ENCODE measurements at regions not wholly inside any gene's neighbourhood (a gene's known extent, or its start where the extent isn't known, plus 50 kb on each side); places are given as distances from the start of the nearest gene placed in this dataset.

GRCh38 chr22:48807155-48807554 is 1020.5 kb downstream of the BRD1 start:
- H3K36me3 ChIP-seq (ENCODE audit: control insufficient read depth, insufficient read depth, low read length), result no peaks in the 10 kb centered on the region
- H3K27me3 ChIP-seq (ENCODE audit: control insufficient read depth, insufficient read depth, low read length), result no peaks in the 10 kb centered on the region; the same call in 1 of the 2 replicates
- BruUV-seq (replicated peaks), result no TSS peak
- H3K4me3 ChIP-seq (ENCODE audit: low read depth in 2 of 2, low read length in 2 of 2), result no peak overlapping the region
- no peaks in the 10 kb centered on the region for H3K9me3 ChIP-seq (ENCODE audit: control insufficient read depth, insufficient read depth, low read depth, low read length)
- ATAC-seq, result no peak
- H3K4me1 ChIP-seq (ENCODE audit: control insufficient read depth, insufficient read depth, low read length), result no peaks in the 10 kb centered on the region
- ChIA-PET CTCF (no interaction called here), POLR2A (no interaction called here)
- no peak overlapping the region for H3K27ac ChIP-seq (ENCODE audit: low read length)
- intact Hi-C loops (cut with micrococcal nuclease; ENCODE audit: unreplicated experiment) (no loop called here), in situ Hi-C loops (cut with HindIII; ENCODE audit: low pct_unique_long_range_greater_than_20kb, low sequenced_read_pairs) (no loop called here)
- no peak for DNase-seq (ENCODE audit: low read depth, low spot score)
- no peak for TF ChIP-seq POLR2AphosphoS5 (IDR thresholded peaks at IDR 0.05; ENCODE audit: low read depth, low read length)

- no peak for ATAC-seq
- in situ Hi-C loops (cut with HindIII; ENCODE audit: low pct_unique_long_range_greater_than_20kb, low sequenced_read_pairs), result no loop called here
- ChIA-PET POLR2A (no interaction called here), CTCF (no interaction called here)
- intact Hi-C loops (cut with micrococcal nuclease; ENCODE audit: unreplicated experiment), result no loop called here
- Histone ChIP-seq H3K4me1 (ENCODE audit: control insufficient read depth, insufficient read depth, low read length) (no peaks in the 10 kb centered on the region), H3K4me3 (ENCODE audit: low read depth in 2 of 2, low read length in 2 of 2) (no peak overlapping the region), H3K9me3 (ENCODE audit: control insufficient read depth, insufficient read depth, low read depth, low read length) (no peaks in the 10 kb centered on the region), H3K36me3 (ENCODE audit: control insufficient read depth, insufficient read depth, low read length) (no peaks in the 10 kb centered on the region), H3K27ac (ENCODE audit: low read length) (no peak overlapping the region), H3K27me3 (ENCODE audit: control insufficient read depth, insufficient read depth, low read length) (no peaks in the 10 kb centered on the region)
- BruUV-seq (replicated peaks), result no TSS peak
- no peak for DNase-seq (ENCODE audit: low read depth, low spot score)
- TF ChIP-seq SIN3A (IDR thresholded peaks at IDR 0.05; ENCODE audit: borderline replicate concordance, insufficient read depth, low read depth, low read length), result no peak
- TF ChIP-seq REST (IDR thresholded peaks at IDR 0.05; ENCODE audit: insufficient read depth in 1 of 2, low read depth in 2 of 2, low read length in 1 of 2), result no peak
- TF ChIP-seq CTCF (IDR thresholded peaks at IDR 0.05), result no peak
- TF ChIP-seq POLR2AphosphoS5 (IDR thresholded peaks at IDR 0.05; ENCODE audit: low read depth, low read length), result no peak
- no peak for TF ChIP-seq TCF7L2 (IDR thresholded peaks at IDR 0.05; ENCODE audit: low read depth, low read length)
Observed at GRCh38 chr22:48806227-48806781, 1021.4 kb downstream of the BRD1 start.

- Histone ChIP-seq H3K4me3 (ENCODE audit: low read depth in 2 of 2, low read length in 2 of 2) (no peak overlapping the region), H3K27me3 (ENCODE audit: control insufficient read depth, insufficient read depth, low read length) (no peaks in the 10 kb centered on the region), H3K27ac (ENCODE audit: low read length) (no peak overlapping the region), H3K4me1 (ENCODE audit: control insufficient read depth, insufficient read depth, low read length) (no peaks in the 10 kb centered on the region), H3K9me3 (ENCODE audit: control insufficient read depth, insufficient read depth, low read depth, low read length) (no peaks in the 10 kb centered on the region), H3K36me3 (ENCODE audit: control insufficient read depth, insufficient read depth, low read length) (no peaks in the 10 kb centered on the region)
- in situ Hi-C loops (cut with HindIII; ENCODE audit: low pct_unique_long_range_greater_than_20kb, low sequenced_read_pairs), result no loop called here
- POLR2A ChIA-PET, result no interaction called here
- intact Hi-C loops (cut with micrococcal nuclease; ENCODE audit: unreplicated experiment), result no loop called here
- DNase-seq (ENCODE audit: low read depth, low spot score), result no peak
- BruUV-seq (replicated peaks), result no TSS peak
- TF ChIP-seq CTCF (IDR thresholded peaks at IDR 0.05) (no peak), POLR2AphosphoS5 (IDR thresholded peaks at IDR 0.05; ENCODE audit: low read depth, low read length) (no peak), REST (IDR thresholded peaks at IDR 0.05; ENCODE audit: insufficient read depth in 1 of 2, low read depth in 2 of 2, low read length in 1 of 2) (no peak), TCF7L2 (IDR thresholded peaks at IDR 0.05; ENCODE audit: low read depth, low read length) (no peak), SIN3A (IDR thresholded peaks at IDR 0.05; ENCODE audit: borderline replicate concordance, insufficient read depth, low read depth, low read length) (no peak)
- no peak for ATAC-seq
- CTCF ChIA-PET, result no interaction called here
Observed at GRCh38 chr22:48805516-48805915, 1022.2 kb downstream of the BRD1 start.

Measured in Panc1 (cell line).